OCI-LY1 (cell line): ENCODE measurements at regions not wholly inside any gene's neighbourhood (a gene's known extent, or its start where the extent isn't known, plus 50 kb on each side); places are given as distances from the start of the nearest gene placed in this dataset.

ENCODE experiments used
- H2AFZ ChIP-seq: fragments of 200-600 bp; sonication (generic), shearing (Covaris generic); 2 replicates; pipeline ENCODE4 v1.6.0; 2014; ENCODE audit warnings: antibody characterized with exemption, mild to moderate bottlenecking, low read length
- H3F3A ChIP-seq: fragments of 200-600 bp; sonication (generic), shearing (Covaris generic); 2 replicates; pipeline ENCODE4 v1.6.0; 2014; ENCODE audit warnings: mild to moderate bottlenecking, antibody characterized with exemption, low read length, moderate library complexity; ENCODE audit not compliant: insufficient read depth
- H3K27ac ChIP-seq: fragments of 200-600 bp; sonication (generic); 2 replicates; pipeline ENCODE4 v1.5.1; 2014; ENCODE audit warnings: low read length, mixed run types, mild to moderate bottlenecking, low read depth; ENCODE audit not compliant: poor library complexity, severe bottlenecking
- H3K27me3 ChIP-seq: fragments of 200-600 bp; sonication (generic); 2 replicates; pipeline ENCODE4 v1.6.0; 2014; ENCODE audit warnings: antibody characterized with exemption, mild to moderate bottlenecking, low read length, moderate library complexity; ENCODE audit not compliant: insufficient read depth
- H3K36me3 ChIP-seq: fragments of 200-600 bp; sonication (generic); 2 replicates; pipeline ENCODE4 v1.6.1; 2014; ENCODE audit warnings: mild to moderate bottlenecking, antibody characterized with exemption, low read length, moderate library complexity, mixed read lengths; ENCODE audit not compliant: insufficient read depth
- H3K4me1 ChIP-seq: fragments of 200-600 bp; sonication (generic); 2 replicates; pipeline ENCODE4 v1.5.1; 2014; ENCODE audit warnings: mild to moderate bottlenecking, low read length, moderate library complexity; ENCODE audit not compliant: insufficient read depth, severe bottlenecking
- H3K4me2 ChIP-seq: fragments of 200-600 bp; sonication (generic), shearing (Covaris generic); 2 replicates; pipeline ENCODE4 v1.6.1; 2014; ENCODE audit warnings: low read length
- H3K4me3 ChIP-seq: fragments of 200-600 bp; sonication (generic); 2 replicates; pipeline ENCODE4 v1.5.1; 2014; ENCODE audit warnings: low read length, low read depth, mild to moderate bottlenecking, mixed read lengths; ENCODE audit not compliant: poor library complexity, severe bottlenecking
- H3K79me2 ChIP-seq: fragments of 200-600 bp; shearing (Covaris generic); 2 replicates; pipeline ENCODE4 v1.6.1; 2016; ENCODE audit warnings: mixed run types, low read length, mixed read lengths; ENCODE audit not compliant: insufficient read depth
- H3K9ac ChIP-seq: fragments of 200-600 bp; sonication (generic), shearing (Covaris generic); 2 replicates; pipeline ENCODE4 v1.6.1; 2014; ENCODE audit warnings: mild to moderate bottlenecking, low read length, mixed read lengths
- H3K9me2 ChIP-seq: fragments of 200-600 bp; sonication (generic), shearing (Covaris generic); 2 replicates; pipeline ENCODE4 v1.6.1; 2014; ENCODE audit warnings: low read depth, mild to moderate bottlenecking, low read length, mixed read lengths
- H3K9me3 ChIP-seq: fragments of 200-600 bp; shearing (Covaris generic); 2 replicates; pipeline ENCODE4 v1.6.1; 2014; ENCODE audit warnings: low read length, mixed read lengths
- H4K20me1 ChIP-seq: fragments of 200-600 bp; sonication (generic), shearing (Covaris generic); 2 replicates; pipeline ENCODE4 v1.6.0; 2016; ENCODE audit warnings: mild to moderate bottlenecking, low read length; ENCODE audit not compliant: insufficient read depth
- EZH2 ChIP-seq: fragments of 200-600 bp; sonication (generic), shearing (Covaris generic); IDR thresholded peaks from 2 replicates; pipeline ENCODE4 v1.8.0; 2017; ENCODE audit warnings: borderline replicate concordance, mixed run types, mild to moderate bottlenecking, antibody characterized with exemption, low read length, moderate library complexity, mixed read lengths
- TF ChIP-seq, protein P1 (sequence below): fragments of 200-600 bp; sonication (generic), shearing (Covaris generic); IDR thresholded peaks from 2 replicates; pipeline ENCODE4 v1.5.1; 2017; ENCODE audit warnings: mild to moderate bottlenecking, antibody characterized with exemption, low read length, moderate library complexity, mixed read lengths

DNA sequence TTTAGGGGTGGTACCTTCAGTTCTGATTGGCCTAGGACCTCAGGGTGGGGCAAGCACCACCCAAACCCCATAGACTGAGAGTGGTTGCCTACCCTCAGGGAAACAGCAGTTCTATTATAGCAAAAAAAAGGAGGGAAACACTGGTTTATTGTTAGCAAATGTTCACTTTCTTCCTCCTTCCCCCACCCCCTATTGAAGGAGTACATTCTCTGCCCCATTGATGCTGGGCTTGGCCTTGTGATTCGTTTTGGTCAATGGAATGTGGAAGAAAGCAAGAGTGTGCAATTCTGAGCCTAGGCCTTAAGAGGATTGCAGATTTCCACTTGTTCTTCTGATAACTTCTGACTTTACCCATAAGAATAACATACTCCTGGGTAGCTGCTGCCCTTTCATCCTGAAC is 255.8 kb downstream of the NFATC2 start:
- Histone ChIP-seq H3K4me3 (no peak overlapping the region), H3F3A (no peaks in the 10 kb centered on the region), H3K4me1 (no peaks in the 10 kb centered on the region), H4K20me1 (no peaks in the 10 kb centered on the region), H3K27me3 (peaks cover 6% of the 10 kb centered on the region), H3K79me2 (no peaks in the 10 kb centered on the region), H2AFZ (no peak overlapping the region), H3K9ac (no peak overlapping the region), H3K27ac (no peak overlapping the region), H3K9me3 (no peaks in the 10 kb centered on the region), H3K4me2 (no peak overlapping the region), H3K9me2 (no peaks in the 10 kb centered on the region), H3K36me3 (no peaks in the 10 kb centered on the region)
- no peak for TF ChIP-seq EZH2
- TF ChIP-seq, protein P1, sequence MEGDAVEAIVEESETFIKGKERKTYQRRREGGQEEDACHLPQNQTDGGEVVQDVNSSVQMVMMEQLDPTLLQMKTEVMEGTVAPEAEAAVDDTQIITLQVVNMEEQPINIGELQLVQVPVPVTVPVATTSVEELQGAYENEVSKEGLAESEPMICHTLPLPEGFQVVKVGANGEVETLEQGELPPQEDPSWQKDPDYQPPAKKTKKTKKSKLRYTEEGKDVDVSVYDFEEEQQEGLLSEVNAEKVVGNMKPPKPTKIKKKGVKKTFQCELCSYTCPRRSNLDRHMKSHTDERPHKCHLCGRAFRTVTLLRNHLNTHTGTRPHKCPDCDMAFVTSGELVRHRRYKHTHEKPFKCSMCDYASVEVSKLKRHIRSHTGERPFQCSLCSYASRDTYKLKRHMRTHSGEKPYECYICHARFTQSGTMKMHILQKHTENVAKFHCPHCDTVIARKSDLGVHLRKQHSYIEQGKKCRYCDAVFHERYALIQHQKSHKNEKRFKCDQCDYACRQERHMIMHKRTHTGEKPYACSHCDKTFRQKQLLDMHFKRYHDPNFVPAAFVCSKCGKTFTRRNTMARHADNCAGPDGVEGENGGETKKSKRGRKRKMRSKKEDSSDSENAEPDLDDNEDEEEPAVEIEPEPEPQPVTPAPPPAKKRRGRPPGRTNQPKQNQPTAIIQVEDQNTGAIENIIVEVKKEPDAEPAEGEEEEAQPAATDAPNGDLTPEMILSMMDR = no peak

- Histone ChIP-seq H3K9me2 (no peaks in the 10 kb centered on the region), H3K27ac (no peak overlapping the region), H3K4me1 (no peaks in the 10 kb centered on the region), H3F3A (no peaks in the 10 kb centered on the region), H3K36me3 (no peaks in the 10 kb centered on the region), H3K4me3 (no peak overlapping the region), H3K4me2 (no peak overlapping the region), H4K20me1 (no peaks in the 10 kb centered on the region), H3K9me3 (no peaks in the 10 kb centered on the region), H3K27me3 (peaks cover 6% of the 10 kb centered on the region), H3K9ac (no peak overlapping the region), H2AFZ (no peak overlapping the region), H3K79me2 (no peaks in the 10 kb centered on the region)
- TF ChIP-seq EZH2 = no peak
- TF ChIP-seq, protein P1 = no peak
Measured at GRCh38 chr20:51285684-51286083, 256.8 kb downstream of the NFATC2 start.

GRCh38 chr20:51284871-51285270 is 257.6 kb downstream of the NFATC2 start:
- H3K4me1 ChIP-seq = no peaks in the 10 kb centered on the region
- TF ChIP-seq EZH2 = no peak
- TF ChIP-seq, protein P1 = no peak
- no peaks in the 10 kb centered on the region for H3F3A ChIP-seq
- H3K79me2 ChIP-seq = no peaks in the 10 kb centered on the region
- H3K9ac ChIP-seq = no peak overlapping the region
- no peak overlapping the region for H3K4me2 ChIP-seq
- no peak overlapping the region for H3K4me3 ChIP-seq
- H3K9me2 ChIP-seq = no peaks in the 10 kb centered on the region
- no peak overlapping the region for H2AFZ ChIP-seq
- H4K20me1 ChIP-seq = no peaks in the 10 kb centered on the region
- H3K27me3 ChIP-seq = peaks cover 6% of the 10 kb centered on the region
- no peaks in the 10 kb centered on the region for H3K9me3 ChIP-seq
- H3K36me3 ChIP-seq = no peaks in the 10 kb centered on the region
- no peak overlapping the region for H3K27ac ChIP-seq
